ENCODE measurements at regions not wholly inside any gene's neighbourhood (a gene's known extent, or its start where the extent isn't known, plus 50 kb on each side); places are given as distances from the start of the nearest gene placed in this dataset.

GRCh38 chr5:3102531-3102930, 351.1 kb upstream of the IRX2 start:
- H3K27me3 ChIP-seq (ENCODE audit: control insufficient read depth, insufficient read depth, low read length), result no peaks in the 10 kb centered on the region
- no peak overlapping the region for H3K4me3 ChIP-seq (ENCODE audit: low read depth, low read length)
- DNase-seq (ENCODE audit: low read depth) (no peak), FAIRE-seq (no peak)
- TF ChIP-seq CTCF (IDR thresholded peaks at IDR 0.05; ENCODE audit: insufficient read depth, low read length, severe bottlenecking), result no peak
- H3K36me3 ChIP-seq (ENCODE audit: control insufficient read depth, insufficient read depth, low read length), result no peaks in the 10 kb centered on the region

- Histone ChIP-seq H3K36me3 (ENCODE audit: control insufficient read depth, insufficient read depth, low read length) (no peaks in the 10 kb centered on the region), H3K4me3 (ENCODE audit: low read depth, low read length) (no peak overlapping the region), H3K27me3 (ENCODE audit: control insufficient read depth, insufficient read depth, low read length) (no peaks in the 10 kb centered on the region)
- no peak for TF ChIP-seq CTCF (IDR thresholded peaks at IDR 0.05; ENCODE audit: insufficient read depth, low read length, severe bottlenecking)
- DNase-seq (ENCODE audit: low read depth) (no peak), FAIRE-seq (no peak)
Observed at GRCh38 chr5:3101561-3101960, 350.1 kb upstream of the IRX2 start.

GRCh38 chr5:3100921-3101551, 349.6 kb upstream of the IRX2 start:
- no peak for FAIRE-seq
- Histone ChIP-seq H3K27me3 (ENCODE audit: control insufficient read depth, insufficient read depth, low read length) (no peaks in the 10 kb centered on the region), H3K4me3 (ENCODE audit: low read depth, low read length) (no peak overlapping the region), H3K36me3 (ENCODE audit: control insufficient read depth, insufficient read depth, low read length) (no peaks in the 10 kb centered on the region)
- no peak for DNase-seq (ENCODE audit: low read depth)
- TF ChIP-seq CTCF (IDR thresholded peaks at IDR 0.05; ENCODE audit: insufficient read depth, low read length, severe bottlenecking), result no peak

GRCh38 chr5:3099954-3100353, 348.5 kb upstream of the IRX2 start:
- TF ChIP-seq CTCF (IDR thresholded peaks at IDR 0.05; ENCODE audit: insufficient read depth, low read length, severe bottlenecking), result no peak
- FAIRE-seq (no peak), DNase-seq (ENCODE audit: low read depth) (no peak)
- no peaks in the 10 kb centered on the region for H3K27me3 ChIP-seq (ENCODE audit: control insufficient read depth, insufficient read depth, low read length)
- no peak overlapping the region for H3K4me3 ChIP-seq (ENCODE audit: low read depth, low read length)
- H3K36me3 ChIP-seq (ENCODE audit: control insufficient read depth, insufficient read depth, low read length), result no peaks in the 10 kb centered on the region

GRCh38 chr5:3099526-3099925, 348.0 kb upstream of the IRX2 start:
- FAIRE-seq (no peak), DNase-seq (ENCODE audit: low read depth) (no peak)
- no peaks in the 10 kb centered on the region for H3K27me3 ChIP-seq (ENCODE audit: control insufficient read depth, insufficient read depth, low read length)
- no peak for TF ChIP-seq CTCF (IDR thresholded peaks at IDR 0.05; ENCODE audit: insufficient read depth, low read length, severe bottlenecking)
- H3K36me3 ChIP-seq (ENCODE audit: control insufficient read depth, insufficient read depth, low read length), result no peaks in the 10 kb centered on the region
- H3K4me3 ChIP-seq (ENCODE audit: low read depth, low read length), result no peak overlapping the region

GRCh38 chr5:3098821-3099220, 347.3 kb upstream of the IRX2 start:
- no peak for DNase-seq (ENCODE audit: low read depth)
- FAIRE-seq, result no peak
- Histone ChIP-seq H3K4me3 (ENCODE audit: low read depth, low read length) (no peak overlapping the region), H3K27me3 (ENCODE audit: control insufficient read depth, insufficient read depth, low read length) (no peaks in the 10 kb centered on the region), H3K36me3 (ENCODE audit: control insufficient read depth, insufficient read depth, low read length) (no peaks in the 10 kb centered on the region)
- no peak for TF ChIP-seq CTCF (IDR thresholded peaks at IDR 0.05; ENCODE audit: insufficient read depth, low read length, severe bottlenecking)
